MCF 10A (cell line): ENCODE measurements at regions not wholly inside any gene's neighbourhood (a gene's known extent, or its start where the extent isn't known, plus 50 kb on each side); places are given as distances from the start of the nearest gene placed in this dataset.

Source experiments
- BruUV-seq: library from RNA; stranded (reverse); fragments of 400-500 nt; replicated peaks from 2 replicates; lab custom pipeline; 2021; lab: Mats Ljungman, UMichigan
- CTCF ChIA-PET: fragments of 300-600 bp; sonication (Branson Sonifier 250); formaldehyde crosslinking; extraction: SDS; loops from one replicate; lab custom pipeline; 2021; ENCODE audit warnings: antibody characterized with exemption, inconsistent platforms; lab: Yijun Ruan, JAX
- POLR2A ChIA-PET: fragments of 300-600, 350-650 bp; sonication (Branson Sonifier 250); formaldehyde crosslinking; extraction: SDS; loops from one replicate; lab custom pipeline; 2020; ENCODE audit warnings: antibody characterized with exemption, inconsistent platforms; lab: Yijun Ruan, JAX
- DNase-seq: peaks from one replicate; pipeline ENCODE4 v3.0.0-alpha.2; 2018; ENCODE audit not compliant: unreplicated experiment
- H3K27ac Mint-ChIP-seq: one replicate; pipeline ENCODE4 v1.8.0; 2022; ENCODE audit warnings: mild to moderate bottlenecking, low read depth, mixed read lengths; ENCODE audit not compliant: unreplicated experiment
- H3K27me3 Mint-ChIP-seq: one replicate; pipeline ENCODE4 v1.8.0; 2022; ENCODE audit warnings: mixed read lengths; ENCODE audit not compliant: insufficient read depth, unreplicated experiment
- H3K36me3 Mint-ChIP-seq: one replicate; pipeline ENCODE4 v1.8.0; 2022; ENCODE audit warnings: mild to moderate bottlenecking, moderate library complexity, mixed read lengths; ENCODE audit not compliant: insufficient read depth, unreplicated experiment
- H3K4me1 Mint-ChIP-seq: one replicate; pipeline ENCODE4 v1.8.0; 2022; ENCODE audit warnings: mixed read lengths; ENCODE audit not compliant: insufficient read depth, unreplicated experiment
- H3K4me3 Mint-ChIP-seq: one replicate; pipeline ENCODE4 v1.8.0; 2022; ENCODE audit warnings: mild to moderate bottlenecking, moderate library complexity, mixed read lengths; ENCODE audit not compliant: unreplicated experiment
- H3K9me3 Mint-ChIP-seq: one replicate; pipeline ENCODE4 v1.8.0; 2022; ENCODE audit warnings: mixed read lengths; ENCODE audit not compliant: unreplicated experiment
- CTCF ChIP-seq: fragments of 200-600 bp; IDR thresholded peaks from one replicate; pipeline ENCODE4 v1.8.0; 2022; ENCODE audit warnings: antibody characterized with exemption, mild to moderate bottlenecking; ENCODE audit not compliant: unreplicated experiment
- intact Hi-C: fragments of 100-400 bp; cut with micrococcal nuclease; formaldehyde crosslinking; loops from 2 replicates; pipeline ENCODE4 v1.14.1; 2022

- no TSS peak for BruUV-seq
- Mint-ChIP-seq H3K27me3 (no peaks in the 10 kb centered on the region), H3K27ac (no peak overlapping the region), H3K4me1 (no peaks in the 10 kb centered on the region), H3K9me3 (peaks cover 20% of the 10 kb centered on the region), H3K36me3 (no peaks in the 10 kb centered on the region), H3K4me3 (no peak overlapping the region)
- CTCF ChIA-PET, result no interaction called here
- no peak for TF ChIP-seq CTCF
- POLR2A ChIA-PET, result no interaction called here
- intact Hi-C loops, result no loop called here
- no peak for DNase-seq
These were observed 191.9 kb upstream of the CTNNB1 start for GRCh38 chr3:41007399-41007798.

DNA sequence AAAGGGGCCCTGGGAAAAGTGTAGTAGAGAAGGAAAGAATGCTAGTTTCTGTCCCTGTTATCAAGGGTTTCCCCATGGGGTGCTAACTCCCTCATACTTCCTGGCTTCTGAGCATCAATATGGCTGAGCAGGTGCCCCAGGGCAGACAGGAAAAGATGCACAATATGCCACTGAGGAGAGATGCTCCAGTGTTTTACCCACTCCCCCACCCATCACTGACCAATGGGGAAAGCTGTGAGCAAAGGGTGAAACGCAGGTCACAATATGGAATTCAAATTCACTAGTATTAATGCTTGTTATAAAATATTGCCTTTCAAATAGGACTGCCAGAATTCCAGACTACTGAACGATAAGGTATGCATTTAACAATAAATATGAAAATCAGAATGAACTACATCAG is 187.5 kb upstream of the CTNNB1 start:
- ChIA-PET POLR2A (no interaction called here), CTCF (no interaction called here)
- no peak overlapping the region for H3K4me3 Mint-ChIP-seq
- H3K27ac Mint-ChIP-seq, result no peak overlapping the region
- H3K36me3 Mint-ChIP-seq, result no peaks in the 10 kb centered on the region
- H3K4me1 Mint-ChIP-seq, result no peaks in the 10 kb centered on the region
- intact Hi-C loops, result no loop called here
- no peaks in the 10 kb centered on the region for H3K27me3 Mint-ChIP-seq
- no peak for TF ChIP-seq CTCF
- peaks cover 13% of the 10 kb centered on the region for H3K9me3 Mint-ChIP-seq
- DNase-seq, result no peak
- BruUV-seq, result no TSS peak

- intact Hi-C loops, result no loop called here
- CTCF ChIA-PET, result interaction anchor here (0.7 kb wide), 1 partner anchor 326 kb away, joined by 3 read pairs; no protein-coding TSS in a partner anchor
- Mint-ChIP-seq H3K4me3 (no peak overlapping the region), H3K27me3 (no peaks in the 10 kb centered on the region), H3K27ac (no peak overlapping the region), H3K9me3 (no peaks in the 10 kb centered on the region), H3K4me1 (no peaks in the 10 kb centered on the region), H3K36me3 (no peaks in the 10 kb centered on the region)
- no TSS peak for BruUV-seq
- POLR2A ChIA-PET, result no interaction called here
- no peak for TF ChIP-seq CTCF
- DNase-seq, result no peak
These were observed 180.4 kb upstream of the CTNNB1 start for GRCh38 chr3:41018855-41019254.

GRCh38 chr3:41024031-41024836 is 175.1 kb upstream of the CTNNB1 start:
- Mint-ChIP-seq H3K4me3 (no peak overlapping the region), H3K27ac (no peak overlapping the region), H3K36me3 (no peaks in the 10 kb centered on the region), H3K27me3 (no peaks in the 10 kb centered on the region), H3K4me1 (no peaks in the 10 kb centered on the region), H3K9me3 (no peaks in the 10 kb centered on the region)
- no TSS peak for BruUV-seq
- ChIA-PET POLR2A (interaction anchor here (0.6 to 0.8 kb wide), 2 partner anchors 19 to 33 kb away, joined by 3 read pairs; no protein-coding TSS in a partner anchor), CTCF (interaction anchor here (0.5 to 1.8 kb wide), 3 partner anchors 17 to 1898 kb away, joined by 3 to 4 read pairs (median 4); no protein-coding TSS in a partner anchor)
- TF ChIP-seq CTCF, result no peak
- intact Hi-C loops, result no loop called here
- no peak for DNase-seq
